Ishikawa (cell line): ENCODE measurements at regions not wholly inside any gene's neighbourhood (a gene's known extent, or its start where the extent isn't known, plus 50 kb on each side); places are given as distances from the start of the nearest gene placed in this dataset.

ENCODE experiments used
- CEBPB ChIP-seq: IDR thresholded peaks from 2 replicates; pipeline ENCODE4 v1.6.1; 2012
- CREB1 ChIP-seq: IDR thresholded peaks from 2 replicates; pipeline ENCODE4 v1.6.1; 2012; ENCODE audit warnings: low read depth
- EGR1 ChIP-seq: IDR thresholded peaks from 2 replicates; pipeline ENCODE4 v1.6.1; 2012
- EP300 ChIP-seq: IDR thresholded peaks from 2 replicates; pipeline ENCODE4 v1.6.1; 2012; ENCODE audit warnings: borderline replicate concordance
- FOXM1 ChIP-seq: IDR thresholded peaks from 2 replicates; pipeline ENCODE4 v1.6.1; 2012; ENCODE audit warnings: low read depth, borderline replicate concordance
- MAX ChIP-seq: IDR thresholded peaks from 2 replicates; pipeline ENCODE4 v1.6.1; 2012
- NFIC ChIP-seq: IDR thresholded peaks from 2 replicates; pipeline ENCODE4 v1.6.1; 2012
- RAD21 ChIP-seq: IDR thresholded peaks from 2 replicates; pipeline ENCODE4 v1.6.1; 2012; ENCODE audit warnings: low read depth
- REST ChIP-seq: IDR thresholded peaks from 2 replicates; pipeline ENCODE4 v1.6.1; 2012; ENCODE audit warnings: low read depth, mild to moderate bottlenecking
- TAF1 ChIP-seq: IDR thresholded peaks from 2 replicates; pipeline ENCODE4 v1.6.1; 2012; ENCODE audit warnings: low read depth, mild to moderate bottlenecking
- TCF12 ChIP-seq: IDR thresholded peaks from 2 replicates; pipeline ENCODE4 v1.6.1; 2012; ENCODE audit warnings: low read depth
- TEAD4 ChIP-seq: IDR thresholded peaks from 2 replicates; pipeline ENCODE4 v1.6.1; 2012
- USF1 ChIP-seq: IDR thresholded peaks from 2 replicates; pipeline ENCODE4 v1.6.1; 2012
- YY1 ChIP-seq: IDR thresholded peaks from 2 replicates; pipeline ENCODE4 v1.6.1; 2012; ENCODE audit warnings: low read depth
- ZBTB7A ChIP-seq: IDR thresholded peaks from 2 replicates; pipeline ENCODE4 v1.6.1; 2012; ENCODE audit warnings: low read depth

GRCh38 chr2:22579341-22579740 lies 805.6 kb upstream of the KLHL29 start:
- TF ChIP-seq YY1 (no peak), MAX (no peak), NFIC (no peak), TEAD4 (no peak), USF1 (no peak), FOXM1 (no peak), REST (no peak), TAF1 (no peak), EP300 (no peak), EGR1 (no peak), TCF12 (no peak), ZBTB7A (no peak), CEBPB (no peak), RAD21 (no peak), CREB1 (no peak)

- no peak for TF ChIP-seq ZBTB7A
- TF ChIP-seq TAF1, result no peak
- no peak for TF ChIP-seq REST
- TF ChIP-seq FOXM1, result no peak
These were observed 802.9 kb upstream of the KLHL29 start for GRCh38 chr2:22582107-22582506.

- no peak for TF ChIP-seq CREB1
- TF ChIP-seq YY1, result no peak
- TF ChIP-seq CEBPB, result no peak
- TF ChIP-seq REST, result no peak
- no peak for TF ChIP-seq TAF1
- TF ChIP-seq TCF12, result no peak
- no peak for TF ChIP-seq EP300
- no peak for TF ChIP-seq USF1
These were observed 788.7 kb upstream of the KLHL29 start for GRCh38 chr2:22596306-22596705.

- no peak for TF ChIP-seq CREB1
- TF ChIP-seq NFIC, result no peak
- no peak for TF ChIP-seq REST
- TF ChIP-seq TCF12, result no peak
- TF ChIP-seq ZBTB7A, result no peak
- TF ChIP-seq USF1, result no peak
- TF ChIP-seq CEBPB, result no peak
- no peak for TF ChIP-seq RAD21
- no peak for TF ChIP-seq TAF1
- TF ChIP-seq EP300, result no peak
- no peak for TF ChIP-seq TEAD4
- TF ChIP-seq EGR1, result no peak
These were observed 784.8 kb upstream of the KLHL29 start for GRCh38 chr2:22600156-22600555.
